Vagina (tissue), 2 donors: ENCODE measurements at regions not wholly inside any gene's neighbourhood (a gene's known extent, or its start where the extent isn't known, plus 50 kb on each side); places are given as distances from the start of the nearest gene placed in this dataset.

Source experiments
- DNase-seq, 2 donors: peaks; one replicate each; pipeline ENCODE4 v3.0.0-alpha.2; 2017; ENCODE audit errors: extremely low spot score in 2 of 2
- H3K27ac ChIP-seq: fragments of 200-600 bp; sonication (generic); one replicate; pipeline ENCODE4 v1.5.1; 2019
- H3K27me3 ChIP-seq: fragments of 200-600 bp; sonication (generic); one replicate; pipeline ENCODE4 v1.5.1; 2019
- H3K36me3 ChIP-seq, 2 donors: fragments of 200-600 bp; sonication (generic); one replicate each; pipeline ENCODE4 v1.5.1; 2017 to 2019
- H3K4me1 ChIP-seq: fragments of 200-600 bp; sonication (generic); one replicate; pipeline ENCODE4 v1.5.1; 2019
- H3K4me3 ChIP-seq, 2 donors: fragments of 200-600 bp; sonication (generic); 1 replicate in 1 of 2; 2 replicates in 1 of 2; pipeline ENCODE4 v1.5.1; 2016 to 2019
- H3K9me3 ChIP-seq: fragments of 200-600 bp; sonication (generic); one replicate; pipeline ENCODE4 v1.5.1; 2019
- POLR2A ChIP-seq, 2 donors: fragments of 450-650 bp; IDR thresholded peaks; one replicate each; pipeline ENCODE4 v1.6.1; 2017; ENCODE audit warnings: antibody characterized with exemption in 2 of 2, mild to moderate bottlenecking in 2 of 2, moderate library complexity in 2 of 2
- POLR2AphosphoS5 ChIP-seq, 2 donors: sonication (generic); formaldehyde crosslinking; IDR thresholded peaks; one replicate each; pipeline ENCODE4 v1.9.0; 2017; ENCODE audit warnings: antibody characterized with exemption in 2 of 2, mild to moderate bottlenecking in 2 of 2, low read depth in 1 of 2; ENCODE audit not compliant: insufficient read depth in 1 of 2
- intact Hi-C: fragments of 100-400 bp; cut with DNase I; formaldehyde crosslinking; loops from one replicate; pipeline ENCODE4 v1.15.1; 2023
- TF ChIP-seq, protein P1 (sequence below), 3 experiments: fragments of 450-650 bp in 2 of 3; fragments of 200-600 bp in 1 of 3; sonication (generic) in 1 of 3; IDR thresholded peaks; one replicate each; pipeline ENCODE4 v1.5.1; 2017 to 2019; ENCODE audit warnings: antibody characterized with exemption in 3 of 3, mild to moderate bottlenecking in 2 of 3, moderate library complexity in 2 of 3

DNA sequence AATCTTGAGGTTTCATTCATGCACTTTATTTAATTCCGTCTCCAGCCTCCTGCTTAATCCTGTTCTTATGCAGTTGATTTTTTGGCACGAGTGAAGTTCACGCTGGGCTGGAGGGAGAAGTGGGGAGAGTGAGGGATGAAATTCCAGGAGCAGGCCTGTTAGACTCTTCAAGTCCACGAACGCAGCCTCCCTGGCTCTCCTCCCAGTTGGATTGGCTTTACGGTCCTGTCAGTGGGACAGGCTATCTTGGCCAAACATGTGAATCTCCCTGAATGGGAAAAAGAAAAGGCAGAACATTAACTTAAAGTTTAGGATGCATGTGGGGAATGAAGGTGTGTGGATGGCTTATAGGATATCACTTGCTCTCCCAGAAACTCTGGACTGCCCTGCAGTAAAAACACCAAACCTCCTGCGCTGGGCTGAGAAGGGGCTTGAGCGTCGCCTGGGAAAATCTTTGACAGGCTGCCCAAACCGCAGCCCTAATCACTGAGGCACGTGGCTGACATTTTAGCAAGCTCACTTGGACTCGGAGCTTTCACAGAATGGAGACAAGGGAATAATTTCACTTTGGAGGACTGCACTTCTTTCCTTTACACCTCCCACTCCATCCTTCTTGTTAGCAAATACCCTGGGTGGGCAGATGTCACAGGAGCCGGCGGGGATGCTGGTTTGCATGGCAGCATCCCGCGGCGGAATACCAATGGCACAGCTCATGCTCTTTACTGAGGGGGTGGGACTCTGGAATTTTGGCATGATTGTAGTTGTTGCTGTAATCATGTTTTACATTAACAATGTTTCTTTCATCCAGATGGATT lies 93.9 kb downstream of the ACKR3 start:
- H3K4me3 ChIP-seq, result no peak overlapping the region
- DNase-seq, result peak in 1 of 2 donors; percentile 90
- H3K27me3 ChIP-seq, result no peaks in the 10 kb centered on the region
- peaks cover 51% of the 10 kb centered on the region for H3K4me1 ChIP-seq
- H3K27ac ChIP-seq, result peak overlapping the region; percentile 67
- TF ChIP-seq POLR2A (IDR thresholded peaks at IDR 0.05) (no peak), POLR2AphosphoS5 (IDR thresholded peaks at IDR 0.05; ENCODE audit: insufficient read depth in 1 of 2, low read depth in 1 of 2) (peak in 1 of 2 donors; percentile 55)
- no peaks in the 10 kb centered on the region for H3K36me3 ChIP-seq
- H3K9me3 ChIP-seq, result no peaks in the 10 kb centered on the region
- intact Hi-C loops, result no loop called here

DNA sequence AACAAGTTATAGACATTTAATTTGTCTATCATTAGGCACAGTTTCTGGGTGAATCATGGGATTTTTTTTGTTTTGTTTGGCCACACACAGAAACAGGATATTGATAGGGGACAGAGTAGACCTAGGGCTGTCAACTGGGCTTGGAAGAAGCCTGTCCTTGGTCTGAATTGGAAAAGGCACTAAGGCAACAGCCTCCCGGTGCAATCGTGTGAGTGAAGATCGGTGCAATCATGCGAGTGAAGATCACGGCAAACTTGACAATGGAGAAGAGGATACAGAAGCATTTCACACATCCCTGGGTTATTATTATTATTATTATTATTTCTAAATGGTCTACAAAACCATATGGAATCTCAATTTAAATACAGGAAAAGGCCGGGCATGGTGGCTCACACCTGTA lies 94.5 kb downstream of the ACKR3 start:
- intact Hi-C loops, result no loop called here
- no peak for DNase-seq
- peak overlapping the region; percentile 67 for H3K27ac ChIP-seq

DNA sequence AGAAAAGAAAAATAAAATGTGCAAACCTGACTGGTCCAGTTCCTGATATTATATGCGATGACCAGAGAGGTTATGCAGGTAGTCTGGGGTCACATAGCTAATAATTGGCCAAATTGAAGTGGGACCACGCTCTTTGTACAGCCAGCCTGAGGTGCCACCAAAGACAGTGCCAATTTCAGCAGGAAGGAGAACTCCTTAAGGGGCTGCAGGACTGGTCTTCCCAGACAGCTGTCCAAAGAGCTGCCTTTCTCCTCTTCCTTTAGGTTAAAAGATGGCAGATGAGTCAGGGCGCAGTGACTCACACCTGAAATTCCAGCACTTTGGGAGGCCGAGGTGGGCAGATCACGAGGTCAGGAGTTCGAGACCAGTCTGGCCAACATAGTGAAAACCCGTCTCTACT lies 95.5 kb downstream of the ACKR3 start:
- H3K4me1 ChIP-seq, result peaks cover 43% of the 10 kb centered on the region
- intact Hi-C loops, result no loop called here
- TF ChIP-seq, protein P1, sequence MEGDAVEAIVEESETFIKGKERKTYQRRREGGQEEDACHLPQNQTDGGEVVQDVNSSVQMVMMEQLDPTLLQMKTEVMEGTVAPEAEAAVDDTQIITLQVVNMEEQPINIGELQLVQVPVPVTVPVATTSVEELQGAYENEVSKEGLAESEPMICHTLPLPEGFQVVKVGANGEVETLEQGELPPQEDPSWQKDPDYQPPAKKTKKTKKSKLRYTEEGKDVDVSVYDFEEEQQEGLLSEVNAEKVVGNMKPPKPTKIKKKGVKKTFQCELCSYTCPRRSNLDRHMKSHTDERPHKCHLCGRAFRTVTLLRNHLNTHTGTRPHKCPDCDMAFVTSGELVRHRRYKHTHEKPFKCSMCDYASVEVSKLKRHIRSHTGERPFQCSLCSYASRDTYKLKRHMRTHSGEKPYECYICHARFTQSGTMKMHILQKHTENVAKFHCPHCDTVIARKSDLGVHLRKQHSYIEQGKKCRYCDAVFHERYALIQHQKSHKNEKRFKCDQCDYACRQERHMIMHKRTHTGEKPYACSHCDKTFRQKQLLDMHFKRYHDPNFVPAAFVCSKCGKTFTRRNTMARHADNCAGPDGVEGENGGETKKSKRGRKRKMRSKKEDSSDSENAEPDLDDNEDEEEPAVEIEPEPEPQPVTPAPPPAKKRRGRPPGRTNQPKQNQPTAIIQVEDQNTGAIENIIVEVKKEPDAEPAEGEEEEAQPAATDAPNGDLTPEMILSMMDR (IDR thresholded peaks at IDR 0.05), result no peak
- no peak overlapping the region for H3K4me3 ChIP-seq
- H3K27ac ChIP-seq, result no peak overlapping the region
- no peaks in the 10 kb centered on the region for H3K36me3 ChIP-seq
- H3K27me3 ChIP-seq, result no peaks in the 10 kb centered on the region
- DNase-seq, result peak in 1 of 2 donors; percentile 80
- no peaks in the 10 kb centered on the region for H3K9me3 ChIP-seq

More for the DNA sequence above, 94.5 kb downstream of the ACKR3 start:
- H3K4me3 ChIP-seq, result no peak overlapping the region
- H3K9me3 ChIP-seq, result no peaks in the 10 kb centered on the region
- peaks cover 51% of the 10 kb centered on the region for H3K4me1 ChIP-seq
- TF ChIP-seq, protein P1 (IDR thresholded peaks at IDR 0.05), result no peak
- TF ChIP-seq POLR2A (IDR thresholded peaks at IDR 0.05), result no peak
- no peak for TF ChIP-seq POLR2AphosphoS5 (IDR thresholded peaks at IDR 0.05; ENCODE audit: insufficient read depth in 1 of 2, low read depth in 1 of 2)
- H3K27me3 ChIP-seq, result no peaks in the 10 kb centered on the region
- no peaks in the 10 kb centered on the region for H3K36me3 ChIP-seq

DNA sequence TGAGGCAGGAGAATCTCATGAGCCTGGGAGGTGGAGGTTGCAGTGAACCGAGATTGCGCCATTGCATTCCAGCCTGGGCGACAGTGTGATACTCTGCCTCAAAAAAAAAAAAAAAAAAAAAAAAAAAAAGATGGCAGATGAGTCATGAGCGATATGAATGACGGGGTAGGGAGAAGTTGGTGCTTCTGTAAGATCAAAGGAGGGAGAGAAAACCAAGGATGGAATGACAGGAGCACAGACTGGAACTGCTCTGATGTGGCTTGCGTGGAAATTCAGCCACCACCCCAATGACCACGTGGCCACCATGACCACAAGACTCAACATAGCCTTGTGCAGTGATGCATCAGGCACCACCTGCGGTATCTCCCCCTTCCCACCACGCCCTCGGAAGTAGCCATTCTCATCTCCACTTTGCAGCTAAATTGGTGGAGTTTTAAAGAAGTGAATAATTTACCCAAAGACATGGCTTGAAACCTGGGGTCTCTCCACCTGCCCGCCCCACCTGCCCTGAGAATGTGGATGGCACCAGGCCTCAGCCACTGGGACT lies 96.0 kb downstream of the ACKR3 start:
- H3K4me1 ChIP-seq, result peaks cover 37% of the 10 kb centered on the region
- intact Hi-C loops, result no loop called here
- H3K4me3 ChIP-seq, result no peak overlapping the region
- peak in 1 of 2 donors; percentile 72 for DNase-seq
- H3K27me3 ChIP-seq, result no peaks in the 10 kb centered on the region
- no peaks in the 10 kb centered on the region for H3K9me3 ChIP-seq
- no peaks in the 10 kb centered on the region for H3K36me3 ChIP-seq
- no peak for TF ChIP-seq POLR2AphosphoS5 (IDR thresholded peaks at IDR 0.05; ENCODE audit: insufficient read depth in 1 of 2, low read depth in 1 of 2)
- TF ChIP-seq POLR2A (IDR thresholded peaks at IDR 0.05), result no peak
- TF ChIP-seq, protein P1 (IDR thresholded peaks at IDR 0.05), result no peak
- H3K27ac ChIP-seq, result no peak overlapping the region

DNA sequence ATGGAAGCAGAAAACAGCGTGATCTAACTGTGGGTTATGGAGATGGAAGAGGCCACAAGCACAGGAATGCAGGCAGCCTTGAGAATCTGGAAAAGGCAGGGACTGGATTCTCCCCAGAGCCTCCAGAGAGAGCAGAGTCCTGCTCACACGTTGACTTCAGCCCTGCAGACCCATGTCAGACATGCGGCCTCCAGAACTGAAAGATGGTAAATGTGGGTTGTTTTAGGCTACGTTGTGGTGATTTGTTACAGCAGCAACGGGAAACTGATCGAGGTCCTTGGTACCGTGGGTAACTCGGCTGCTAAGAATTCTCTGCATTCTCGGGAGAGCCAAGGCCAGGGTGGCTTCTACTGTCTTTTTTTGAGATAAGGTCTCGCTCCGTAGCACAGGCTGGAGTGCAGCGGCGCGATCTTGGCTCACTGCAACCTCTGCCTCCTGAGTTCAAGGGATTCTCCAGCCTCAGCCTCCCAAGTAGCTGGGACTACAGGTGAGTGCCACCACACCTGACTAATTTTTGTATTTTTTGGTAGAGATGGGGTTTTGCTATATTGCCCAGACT lies 97.1 kb downstream of the ACKR3 start:
- DNase-seq, result peak; percentile 70 to 71
- H3K27ac ChIP-seq, result no peak overlapping the region
- intact Hi-C loops, result no loop called here

More for the DNA sequence above, 97.1 kb downstream of the ACKR3 start:
- Histone ChIP-seq H3K4me1 (peaks cover 26% of the 10 kb centered on the region), H3K4me3 (no peak overlapping the region), H3K27me3 (no peaks in the 10 kb centered on the region), H3K36me3 (no peaks in the 10 kb centered on the region), H3K9me3 (no peaks in the 10 kb centered on the region)
- TF ChIP-seq, protein P1 (IDR thresholded peaks at IDR 0.05), result no peak
- TF ChIP-seq POLR2A (IDR thresholded peaks at IDR 0.05) (no peak), POLR2AphosphoS5 (IDR thresholded peaks at IDR 0.05; ENCODE audit: insufficient read depth in 1 of 2, low read depth in 1 of 2) (no peak)
